Gastroesophageal sphincter (tissue), 4 donors: ENCODE measurements at regions not wholly inside any gene's neighbourhood (a gene's known extent, or its start where the extent isn't known, plus 50 kb on each side); places are given as distances from the start of the nearest gene placed in this dataset.

ENCODE experiments used
- ATAC-seq: fragments of 150-250 bp; one replicate; pipeline ENCODE4 v1.9.1; 2016; ENCODE audit warnings: mild to moderate bottlenecking, moderate library complexity
- H3K27ac ChIP-seq, 4 donors: fragments of 200-600 bp; sonication (generic) in 3 of 4; 1 replicate in 3 of 4; 2 replicates in 1 of 4; pipeline ENCODE4 v1.5.1; 2016 to 2019
- H3K27me3 ChIP-seq: fragments of 200-600 bp; sonication (generic); one replicate; pipeline ENCODE4 v1.5.1; 2019
- H3K36me3 ChIP-seq, 2 donors: fragments of 200-600 bp; sonication (generic); one replicate each; pipeline ENCODE4 v1.5.1; 2019; ENCODE audit warnings: control low read depth in 1 of 2
- H3K4me1 ChIP-seq, 3 donors: fragments of 200-600 bp; sonication (generic); 1 replicate in 2 of 3; 2 replicates in 1 of 3; pipeline ENCODE4 v1.5.1; 2016 to 2019; ENCODE audit warnings: control low read depth in 2 of 3
- H3K4me3 ChIP-seq, 2 donors: fragments of 200-600 bp; sonication (generic); one replicate each; pipeline ENCODE4 v1.5.1; 2019; ENCODE audit warnings: mild to moderate bottlenecking in 1 of 2, moderate library complexity in 1 of 2
- H3K9me3 ChIP-seq, 3 donors: fragments of 200-600 bp; sonication (generic); one replicate each; pipeline ENCODE4 v1.5.1; 2017 to 2019; ENCODE audit warnings: control low read depth in 2 of 3
- EP300 ChIP-seq: sonication (generic); formaldehyde crosslinking; IDR thresholded peaks from one replicate; pipeline ENCODE4 v1.6.1; 2017; ENCODE audit warnings: antibody characterized with exemption, mild to moderate bottlenecking
- POLR2A ChIP-seq, 2 donors: fragments of 450-650 bp; IDR thresholded peaks; one replicate each; pipeline ENCODE4 v1.6.1; 2017; ENCODE audit warnings: antibody characterized with exemption in 2 of 2, mild to moderate bottlenecking in 2 of 2, moderate library complexity in 1 of 2
- POLR2AphosphoS5 ChIP-seq: sonication (generic); formaldehyde crosslinking; IDR thresholded peaks from one replicate; pipeline ENCODE4 v1.6.1; 2017; ENCODE audit warnings: antibody characterized with exemption
- WGBS, 2 donors: methylation state at CpG; one replicate each; pipeline ENCODE4 v1.1.5; 2018; ENCODE audit warnings: low coverage in 1 of 2; 5-methylcytosine and 5-hydroxymethylcytosine counted together
- TF ChIP-seq, protein P1 (sequence below), 4 experiments: fragments of 200-600 bp in 2 of 4; fragments of 450-650 bp in 2 of 4; sonication (generic) in 1 of 4; IDR thresholded peaks; one replicate each; pipeline ENCODE4 v1.5.1; 2017 to 2019; ENCODE audit warnings: antibody characterized with exemption in 4 of 4, mild to moderate bottlenecking in 2 of 4, moderate library complexity in 2 of 4

DNA sequence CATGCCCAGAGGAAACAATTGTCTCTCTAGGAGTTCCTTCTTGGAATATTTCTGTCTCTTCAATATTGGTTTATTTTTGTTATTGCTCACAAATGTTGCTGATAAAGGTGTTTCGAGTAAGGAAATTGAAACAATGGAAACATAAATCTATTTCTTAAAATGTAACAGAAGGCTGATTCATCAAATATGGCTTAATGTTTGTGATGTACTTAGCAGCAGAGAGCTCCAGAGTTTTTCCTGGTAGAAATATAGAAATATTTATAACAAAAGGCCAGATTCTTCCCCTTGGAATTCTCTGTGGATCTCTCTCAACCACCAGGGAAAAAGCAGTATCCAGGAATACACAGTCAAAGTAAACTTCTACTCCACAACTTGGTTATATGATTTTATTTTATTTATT lies 149.2 kb upstream of the LRIG3 start:
- no peak for TF ChIP-seq POLR2AphosphoS5
- Histone ChIP-seq H3K27ac (no peak overlapping the region), H3K4me1 (peaks cover 0 to 11% (median 0%) of the 10 kb centered on the region in 3 donors), H3K9me3 (no peaks in the 10 kb centered on the region), H3K27me3 (no peaks in the 10 kb centered on the region), H3K36me3 (no peaks in the 10 kb centered on the region), H3K4me3 (no peak overlapping the region)
- ATAC-seq = no peak
- 30 to 44% methylated on average over 1 of the region's 1 CpG for WGBS, 2 donors

DNA sequence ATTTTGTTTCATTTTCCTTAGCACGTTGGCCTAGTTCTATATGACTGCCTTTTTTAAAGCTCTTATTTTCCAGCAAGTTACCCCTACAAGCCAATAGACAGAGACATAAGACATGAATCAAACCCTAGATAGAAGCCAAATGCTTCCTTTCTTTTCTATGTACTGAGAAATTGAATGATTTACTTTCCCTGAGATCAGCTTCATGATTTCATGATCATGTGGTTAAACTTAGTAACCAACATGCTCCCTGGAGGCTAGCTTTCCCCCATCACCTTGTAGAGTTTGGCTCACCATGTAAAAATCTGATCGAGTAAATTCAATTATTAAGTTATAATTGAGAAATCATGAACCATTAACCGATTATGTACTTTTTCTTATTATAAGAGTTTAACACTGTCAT lies 148.1 kb upstream of the LRIG3 start:
- Histone ChIP-seq H3K9me3 (no peaks in the 10 kb centered on the region), H3K27ac (no peak overlapping the region), H3K4me1 (peaks cover 0 to 11% (median 0%) of the 10 kb centered on the region in 3 donors), H3K27me3 (no peaks in the 10 kb centered on the region), H3K36me3 (no peaks in the 10 kb centered on the region), H3K4me3 (no peak overlapping the region)
- 66 to 80% methylated on average over 3 of the region's 3 CpGs for WGBS, 2 donors
- TF ChIP-seq EP300 (no peak), POLR2A (IDR thresholded peaks at IDR 0.05) (no peak), POLR2AphosphoS5 (no peak)
- TF ChIP-seq, protein P1, sequence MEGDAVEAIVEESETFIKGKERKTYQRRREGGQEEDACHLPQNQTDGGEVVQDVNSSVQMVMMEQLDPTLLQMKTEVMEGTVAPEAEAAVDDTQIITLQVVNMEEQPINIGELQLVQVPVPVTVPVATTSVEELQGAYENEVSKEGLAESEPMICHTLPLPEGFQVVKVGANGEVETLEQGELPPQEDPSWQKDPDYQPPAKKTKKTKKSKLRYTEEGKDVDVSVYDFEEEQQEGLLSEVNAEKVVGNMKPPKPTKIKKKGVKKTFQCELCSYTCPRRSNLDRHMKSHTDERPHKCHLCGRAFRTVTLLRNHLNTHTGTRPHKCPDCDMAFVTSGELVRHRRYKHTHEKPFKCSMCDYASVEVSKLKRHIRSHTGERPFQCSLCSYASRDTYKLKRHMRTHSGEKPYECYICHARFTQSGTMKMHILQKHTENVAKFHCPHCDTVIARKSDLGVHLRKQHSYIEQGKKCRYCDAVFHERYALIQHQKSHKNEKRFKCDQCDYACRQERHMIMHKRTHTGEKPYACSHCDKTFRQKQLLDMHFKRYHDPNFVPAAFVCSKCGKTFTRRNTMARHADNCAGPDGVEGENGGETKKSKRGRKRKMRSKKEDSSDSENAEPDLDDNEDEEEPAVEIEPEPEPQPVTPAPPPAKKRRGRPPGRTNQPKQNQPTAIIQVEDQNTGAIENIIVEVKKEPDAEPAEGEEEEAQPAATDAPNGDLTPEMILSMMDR (IDR thresholded peaks at IDR 0.05) = no peak
- no peak for ATAC-seq

DNA sequence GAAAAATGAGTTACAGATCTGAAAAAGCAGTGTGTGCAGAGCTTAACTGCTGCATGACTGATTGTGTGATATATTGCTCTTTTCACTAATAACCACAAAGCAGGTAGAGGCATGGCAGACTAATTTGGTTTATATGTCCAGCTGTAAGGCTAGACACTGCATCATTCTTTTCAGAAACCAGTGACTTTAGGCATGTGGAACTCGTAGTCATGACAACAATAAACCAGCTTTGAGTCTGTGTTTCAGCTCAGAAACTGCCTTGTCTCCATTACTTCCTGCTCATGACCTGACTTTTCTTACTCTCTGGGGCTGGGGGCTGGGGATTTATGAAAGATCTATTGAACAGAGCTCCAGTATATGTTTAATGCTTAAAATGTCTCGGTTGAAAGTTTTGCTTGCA lies 146.8 kb upstream of the LRIG3 start:
- TF ChIP-seq POLR2AphosphoS5 (no peak), POLR2A (IDR thresholded peaks at IDR 0.05) (no peak), EP300 (no peak)
- TF ChIP-seq, protein P1 (IDR thresholded peaks at IDR 0.05) = no peak
- WGBS, 2 donors = 35 to 37% methylated on average over 2 of the region's 2 CpGs
- peaks cover 0 to 11% (median 0%) of the 10 kb centered on the region in 3 donors for H3K4me1 ChIP-seq
- H3K27me3 ChIP-seq = no peaks in the 10 kb centered on the region
- H3K4me3 ChIP-seq = no peak overlapping the region
- H3K9me3 ChIP-seq = no peaks in the 10 kb centered on the region
- ATAC-seq = no peak
- no peak overlapping the region for H3K27ac ChIP-seq
- H3K36me3 ChIP-seq = no peaks in the 10 kb centered on the region

GRCh38 chr12:59066445-59066844 lies 146.1 kb upstream of the LRIG3 start:
- Histone ChIP-seq H3K4me3 (no peak overlapping the region), H3K36me3 (no peaks in the 10 kb centered on the region), H3K9me3 (no peaks in the 10 kb centered on the region), H3K4me1 (peaks cover 0 to 11% (median 0%) of the 10 kb centered on the region in 3 donors), H3K27ac (no peak overlapping the region), H3K27me3 (no peaks in the 10 kb centered on the region)
- ATAC-seq = no peak
- TF ChIP-seq EP300 (no peak), POLR2AphosphoS5 (no peak)
- TF ChIP-seq, protein P1 (IDR thresholded peaks at IDR 0.05) = no peak
- WGBS, 2 donors = 33 to 60% methylated on average over 1 of the region's 1 CpG

DNA sequence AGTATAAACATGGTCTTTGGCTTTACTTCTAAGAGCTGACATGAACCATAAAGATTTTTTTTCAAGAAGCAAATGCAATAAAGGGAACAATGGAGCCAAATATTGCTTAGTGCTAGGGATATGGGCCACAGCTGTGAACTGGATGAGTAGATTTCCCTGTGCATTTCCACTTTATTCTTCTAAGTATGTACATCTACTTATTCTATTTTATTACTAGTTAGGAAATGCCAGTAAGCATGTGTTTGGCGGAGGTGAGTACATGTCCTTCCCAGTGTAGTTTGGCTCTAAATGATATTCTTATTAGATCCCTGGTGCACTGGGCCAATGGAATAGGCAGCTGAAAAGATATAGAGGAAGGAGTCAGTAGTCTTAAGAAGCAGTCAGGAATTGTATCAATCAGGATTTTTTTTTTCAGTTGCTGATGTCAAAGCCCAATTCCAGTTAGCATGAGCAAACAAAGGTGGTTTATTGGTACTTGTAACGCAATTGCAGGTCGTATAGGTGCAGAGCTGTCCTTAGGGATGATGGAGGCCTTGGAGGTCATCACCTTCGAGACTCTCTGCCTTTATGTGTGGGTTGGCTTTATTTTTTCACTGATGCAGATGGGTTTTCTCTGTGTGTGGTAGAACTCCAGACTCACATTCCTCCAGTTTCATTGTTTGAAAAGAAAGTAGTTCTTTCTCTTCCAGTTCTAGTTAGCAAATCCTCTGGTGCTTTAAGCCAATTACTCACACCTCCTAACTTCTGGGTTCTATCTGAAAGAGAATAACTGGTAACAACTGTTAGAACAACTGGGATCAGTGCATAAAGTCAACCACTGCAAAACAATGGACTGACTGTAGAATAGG lies 139.0 kb upstream of the LRIG3 start:
- 75 to 80% methylated on average over 1 to 4 of the region's 4 CpGs for WGBS, 2 donors
- no peaks in the 10 kb centered on the region for H3K36me3 ChIP-seq
- no peak for TF ChIP-seq POLR2AphosphoS5
- TF ChIP-seq, protein P1 (IDR thresholded peaks at IDR 0.05) = no peak
- TF ChIP-seq POLR2A (IDR thresholded peaks at IDR 0.05) = no peak
- TF ChIP-seq EP300 = no peak
- no peaks in the 10 kb centered on the region for H3K9me3 ChIP-seq
- no peaks in the 10 kb centered on the region for H3K27me3 ChIP-seq
- no peaks in the 10 kb centered on the region for H3K4me1 ChIP-seq
- ATAC-seq = no peak
- H3K27ac ChIP-seq = no peak overlapping the region
- no peak overlapping the region for H3K4me3 ChIP-seq
